ENCODE measurements at regions not wholly inside any gene's neighbourhood (a gene's known extent, or its start where the extent isn't known, plus 50 kb on each side); places are given as distances from the start of the nearest gene placed in this dataset.

- no peak for DNase-seq (ENCODE audit: low read depth)
Observed at GRCh38 chr15:88382482-88382983, 84.7 kb downstream of the MRPL46 start.

GRCh38 chr15:88378188-88378637 lies 89.0 kb downstream of the MRPL46 start:
- DNase-seq (ENCODE audit: low read depth) = no peak

- no peak for DNase-seq (ENCODE audit: low read depth)
Observed at GRCh38 chr15:88377509-88377908, 89.7 kb downstream of the MRPL46 start.

- DNase-seq (ENCODE audit: low read depth) = no peak
Observed at GRCh38 chr15:88376574-88377174, 90.5 kb downstream of the MRPL46 start.

- DNase-seq (ENCODE audit: low read depth) = peak; percentile 34
Observed at GRCh38 chr15:88375234-88375927, 91.8 kb downstream of the MRPL46 start.

- DNase-seq (ENCODE audit: low read depth) = no peak
Observed at GRCh38 chr15:88365124-88365523, 102.1 kb downstream of the MRPL46 start.

GRCh38 chr15:88348579-88349230 lies 92.2 kb upstream of the NTRK3 start:
- no peak for DNase-seq (ENCODE audit: low read depth)

GRCh38 chr15:88345962-88346361 lies 89.4 kb upstream of the NTRK3 start:
- DNase-seq (ENCODE audit: low read depth) = no peak

- no peak for DNase-seq (ENCODE audit: low read depth)
Observed at GRCh38 chr15:88344786-88345185, 88.2 kb upstream of the NTRK3 start.

GRCh38 chr15:88342666-88343065 lies 86.1 kb upstream of the NTRK3 start:
- no peak for DNase-seq (ENCODE audit: low read depth)

GRCh38 chr15:88341653-88342052 lies 85.1 kb upstream of the NTRK3 start:
- no peak for DNase-seq (ENCODE audit: low read depth)

GRCh38 chr15:88341006-88341405 lies 84.5 kb upstream of the NTRK3 start:
- DNase-seq (ENCODE audit: low read depth) = no peak

- no peak for DNase-seq (ENCODE audit: low read depth)
Observed at GRCh38 chr15:88337993-88338392, 81.5 kb upstream of the NTRK3 start.

GRCh38 chr15:88335074-88335473 lies 78.5 kb upstream of the NTRK3 start:
- DNase-seq (ENCODE audit: low read depth) = no peak

- DNase-seq (ENCODE audit: low read depth) = peak; percentile 38
Observed at GRCh38 chr15:88334436-88334835, 77.9 kb upstream of the NTRK3 start.

GRCh38 chr15:88331291-88331690 lies 74.8 kb upstream of the NTRK3 start:
- no peak for DNase-seq (ENCODE audit: low read depth)

GRCh38 chr15:88326924-88327323 lies 70.4 kb upstream of the NTRK3 start:
- no peak for DNase-seq (ENCODE audit: low read depth)

- no peak for DNase-seq (ENCODE audit: low read depth)
Observed at GRCh38 chr15:88324741-88325065, 68.2 kb upstream of the NTRK3 start.

GRCh38 chr15:88323976-88324740 lies 67.6 kb upstream of the NTRK3 start:
- DNase-seq (ENCODE audit: low read depth) = peak; percentile 10

GRCh38 chr15:88323468-88323867 lies 66.9 kb upstream of the NTRK3 start:
- DNase-seq (ENCODE audit: low read depth) = no peak

- peak; percentile 19 for DNase-seq (ENCODE audit: low read depth)
Observed at GRCh38 chr15:88322461-88322860, 65.9 kb upstream of the NTRK3 start.

GRCh38 chr15:88321271-88321670 lies 64.7 kb upstream of the NTRK3 start:
- no peak for DNase-seq (ENCODE audit: low read depth)

- no peak for DNase-seq (ENCODE audit: low read depth)
Observed at GRCh38 chr15:88316586-88316985, 60.0 kb upstream of the NTRK3 start.
